CD4-positive, alpha-beta memory T cell (primary cell): ENCODE measurements at regions not wholly inside any gene's neighbourhood (a gene's known extent, or its start where the extent isn't known, plus 50 kb on each side); places are given as distances from the start of the nearest gene placed in this dataset.

ENCODE experiments used
- CTCF ChIA-PET: fragments of 350-600 bp; sonication (Branson Sonifier 250); formaldehyde crosslinking; loops from one replicate; lab custom pipeline; 2021; ENCODE audit warnings: inconsistent platforms; ENCODE audit not compliant: partially characterized antibody; lab: Charles Lee
- POLR2A ChIA-PET: fragments of 350-600 bp; sonication (Branson Sonifier 250); formaldehyde crosslinking; loops from one replicate; lab custom pipeline; 2021; ENCODE audit not compliant: partially characterized antibody; lab: Charles Lee
- DNase-seq, 5 donors: peaks; one replicate each; pipeline versions ENCODE4 v3.0.0 to v3.0.0-alpha.2; 2020 to 2022; ENCODE audit warnings: mixed read lengths in 1 of 5
- H3K27ac ChIP-seq: one replicate; pipeline ENCODE4 v1.7.0; 2013; ENCODE audit warnings: low read depth, low read length
- H3K27me3 ChIP-seq: 2 replicates; pipeline ENCODE4 v1.7.0; 2013; ENCODE audit warnings: mild to moderate bottlenecking, low read length, moderate library complexity; ENCODE audit not compliant: insufficient read depth
- H3K36me3 ChIP-seq: 2 replicates; pipeline ENCODE4 v1.7.0; 2013; ENCODE audit warnings: mild to moderate bottlenecking, low read length, moderate library complexity; ENCODE audit not compliant: insufficient read depth
- H3K4me1 ChIP-seq: 2 replicates; pipeline ENCODE4 v1.7.0; 2013; ENCODE audit warnings: mild to moderate bottlenecking, low read length, moderate library complexity; ENCODE audit not compliant: insufficient read depth
- H3K4me3 ChIP-seq, 2 donors: one replicate each; pipeline ENCODE4 v1.7.0; 2013; ENCODE audit warnings: low read length in 2 of 2, mild to moderate bottlenecking in 1 of 2
- H3K9me3 ChIP-seq, 2 donors: one replicate each; pipeline ENCODE4 v1.7.0; 2013; ENCODE audit warnings: low read length in 2 of 2, control low read depth in 1 of 2; ENCODE audit not compliant: control insufficient read depth in 1 of 2
- H3K27ac Mint-ChIP-seq, 7 donors: one replicate each; pipeline ENCODE4 v1.8.0; 2020 to 2021; ENCODE audit warnings: mixed read lengths in 7 of 7, mild to moderate bottlenecking in 6 of 7, inconsistent platforms in 3 of 7, moderate library complexity in 3 of 7
- H3K27me3 Mint-ChIP-seq, 2 donors: one replicate each; pipeline ENCODE4 v1.8.0; 2020 to 2021; ENCODE audit warnings: mixed read lengths in 2 of 2
- H3K36me3 Mint-ChIP-seq, 2 donors: one replicate each; pipeline ENCODE4 v1.8.0; 2020 to 2021; ENCODE audit warnings: mixed read lengths in 2 of 2, inconsistent platforms in 1 of 2, mild to moderate bottlenecking in 1 of 2
- H3K4me1 Mint-ChIP-seq, 4 donors: one replicate each; pipeline ENCODE4 v1.8.0; 2020 to 2021; ENCODE audit warnings: mixed read lengths in 4 of 4, mild to moderate bottlenecking in 1 of 4
- H3K4me3 Mint-ChIP-seq, 8 donors: one replicate each; pipeline ENCODE4 v1.8.0; 2020 to 2021; ENCODE audit warnings: mixed read lengths in 8 of 8, mild to moderate bottlenecking in 7 of 8, moderate library complexity in 6 of 8, inconsistent platforms in 3 of 8
- H3K9me3 Mint-ChIP-seq, 8 donors: one replicate each; pipeline ENCODE4 v1.8.0; 2020 to 2021; ENCODE audit warnings: mixed read lengths in 8 of 8, mild to moderate bottlenecking in 5 of 8, inconsistent platforms in 3 of 8, moderate library complexity in 1 of 8
- intact Hi-C: fragments of 100-400 bp; cut with micrococcal nuclease; formaldehyde crosslinking; loops from one replicate; pipeline ENCODE4 v1.15.1; 2023

- ChIA-PET POLR2A (no interaction called here), CTCF (no interaction called here)
- no peaks in the 10 kb centered on the region for H3K4me1 ChIP-seq
- Mint-ChIP-seq H3K27ac (no peak overlapping the region), H3K36me3 (no peaks in the 10 kb centered on the region), H3K27me3 (peaks cover 2 to 20% of the 10 kb centered on the region in 2 donors), H3K4me1 (no peaks in the 10 kb centered on the region), H3K9me3 (peaks cover 0 to 2% (median 0%) of the 10 kb centered on the region in 8 donors), H3K4me3 (no peak overlapping the region)
- H3K4me3 ChIP-seq, result no peak overlapping the region
- intact Hi-C loops, result no loop called here
- no peak overlapping the region for H3K27ac ChIP-seq
- H3K27me3 ChIP-seq, result no peaks in the 10 kb centered on the region
- no peak for DNase-seq
- no peaks in the 10 kb centered on the region for H3K36me3 ChIP-seq
- no peaks in the 10 kb centered on the region for H3K9me3 ChIP-seq
Measured at GRCh38 chr12:111169032-111169431, 199.9 kb downstream of the PHETA1 start.

GRCh38 chr12:111168009-111168900 lies 200.6 kb downstream of the PHETA1 start:
- intact Hi-C loops, result no loop called here
- H3K27me3 ChIP-seq, result no peaks in the 10 kb centered on the region
- H3K27ac ChIP-seq, result no peak overlapping the region
- H3K9me3 ChIP-seq, result no peaks in the 10 kb centered on the region
- no peaks in the 10 kb centered on the region for H3K4me1 ChIP-seq
- ChIA-PET CTCF (no interaction called here), POLR2A (no interaction called here)
- H3K4me3 ChIP-seq, result no peak overlapping the region
- H3K36me3 Mint-ChIP-seq, result no peaks in the 10 kb centered on the region
- H3K27ac Mint-ChIP-seq, result no peak overlapping the region
- no peaks in the 10 kb centered on the region for H3K4me1 Mint-ChIP-seq
- H3K4me3 Mint-ChIP-seq, result no peak overlapping the region
- H3K36me3 ChIP-seq, result no peaks in the 10 kb centered on the region
- H3K9me3 Mint-ChIP-seq, result peaks cover 0 to 2% (median 0%) of the 10 kb centered on the region in 8 donors
- no peak for DNase-seq
- H3K27me3 Mint-ChIP-seq, result peaks cover 0 to 22% of the 10 kb centered on the region in 2 donors

GRCh38 chr12:111166779-111167540 lies 201.9 kb downstream of the PHETA1 start:
- H3K4me1 Mint-ChIP-seq, result no peaks in the 10 kb centered on the region
- Histone ChIP-seq H3K27me3 (no peaks in the 10 kb centered on the region), H3K27ac (no peak overlapping the region), H3K9me3 (no peaks in the 10 kb centered on the region), H3K36me3 (no peaks in the 10 kb centered on the region), H3K4me3 (no peak overlapping the region), H3K4me1 (no peaks in the 10 kb centered on the region)
- no peak overlapping the region for H3K4me3 Mint-ChIP-seq
- H3K36me3 Mint-ChIP-seq, result no peaks in the 10 kb centered on the region
- peaks cover 5 to 18% of the 10 kb centered on the region in 2 donors for H3K27me3 Mint-ChIP-seq
- ChIA-PET POLR2A (no interaction called here), CTCF (no interaction called here)
- no peak overlapping the region for H3K27ac Mint-ChIP-seq
- H3K9me3 Mint-ChIP-seq, result peaks cover 0 to 2% (median 0%) of the 10 kb centered on the region in 8 donors
- intact Hi-C loops, result no loop called here
- DNase-seq, result no peak

DNA sequence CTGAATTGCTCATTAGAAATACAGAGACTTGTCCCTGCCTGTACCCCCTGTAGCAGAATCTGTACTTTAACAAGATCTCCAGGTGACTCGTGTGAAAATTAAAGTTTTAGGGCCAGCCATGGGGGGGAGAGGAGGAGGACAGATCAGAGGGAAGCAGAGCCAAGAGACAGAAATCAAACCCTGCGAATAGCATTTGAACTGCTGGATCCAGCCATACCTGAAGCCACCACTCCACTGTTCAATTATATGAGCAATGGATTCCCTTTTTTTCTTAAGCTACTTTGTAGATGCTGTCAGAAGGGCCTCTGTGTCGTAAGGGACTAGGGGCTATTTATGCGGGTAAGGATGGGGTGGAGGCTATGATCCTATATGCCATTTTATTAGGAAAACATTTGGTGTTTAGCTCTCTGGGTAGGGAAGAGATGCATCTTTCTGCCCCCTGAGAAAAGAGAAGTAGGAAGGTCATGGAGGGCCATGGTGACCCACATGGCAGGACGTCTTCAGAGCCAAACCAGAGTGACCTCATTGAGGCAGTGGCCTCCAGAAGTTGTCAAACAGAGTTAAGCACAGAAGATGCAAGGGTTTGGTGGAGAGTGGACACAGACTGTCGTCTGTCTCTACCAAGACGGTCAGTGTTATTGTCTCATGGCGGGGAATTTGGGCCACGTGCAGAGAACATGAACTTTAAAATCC lies 203.9 kb downstream of the PHETA1 start:
- Mint-ChIP-seq H3K36me3 (no peaks in the 10 kb centered on the region), H3K4me1 (no peaks in the 10 kb centered on the region), H3K27me3 (peaks cover 7 to 16% of the 10 kb centered on the region in 2 donors), H3K27ac (no peak overlapping the region), H3K4me3 (no peak overlapping the region), H3K9me3 (peaks cover 0 to 2% (median 0%) of the 10 kb centered on the region in 8 donors)
- Histone ChIP-seq H3K9me3 (no peaks in the 10 kb centered on the region), H3K36me3 (no peaks in the 10 kb centered on the region), H3K27me3 (no peaks in the 10 kb centered on the region), H3K4me1 (no peaks in the 10 kb centered on the region), H3K4me3 (no peak overlapping the region), H3K27ac (no peak overlapping the region)
- ChIA-PET CTCF (no interaction called here), POLR2A (no interaction called here)
- intact Hi-C loops, result no loop called here
- DNase-seq, result no peak

DNA sequence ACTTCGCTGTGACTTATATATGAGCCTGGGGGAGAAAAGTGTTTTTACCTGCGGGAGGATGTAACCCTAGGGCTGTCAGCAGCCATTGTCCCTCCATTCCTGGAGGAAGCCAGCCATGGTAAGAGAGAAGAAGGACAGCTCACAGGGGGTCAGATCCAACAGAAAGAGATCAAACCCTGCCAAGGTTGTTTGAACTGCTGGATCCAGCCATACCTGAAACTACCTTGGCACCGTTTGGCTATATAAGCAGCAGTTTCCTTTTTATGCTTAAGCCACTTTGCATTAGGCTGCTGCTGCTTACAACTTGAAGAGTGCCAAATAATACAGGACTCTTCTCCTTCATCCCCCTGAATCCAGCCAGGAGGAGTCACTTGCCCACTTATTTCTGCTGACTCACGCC lies 205.5 kb downstream of the PHETA1 start:
- CTCF ChIA-PET, result no interaction called here
- Mint-ChIP-seq H3K27me3 (peaks cover 7 to 10% of the 10 kb centered on the region in 2 donors), H3K36me3 (no peaks in the 10 kb centered on the region), H3K9me3 (peaks cover 0 to 2% (median 0%) of the 10 kb centered on the region in 8 donors), H3K4me3 (no peak overlapping the region), H3K4me1 (no peaks in the 10 kb centered on the region), H3K27ac (no peak overlapping the region)
- H3K4me1 ChIP-seq, result no peaks in the 10 kb centered on the region
- no peaks in the 10 kb centered on the region for H3K27me3 ChIP-seq
- intact Hi-C loops, result no loop called here
- POLR2A ChIA-PET, result no interaction called here
- no peak overlapping the region for H3K4me3 ChIP-seq
- H3K27ac ChIP-seq, result no peak overlapping the region
- no peaks in the 10 kb centered on the region for H3K36me3 ChIP-seq
- DNase-seq, result no peak
- no peaks in the 10 kb centered on the region for H3K9me3 ChIP-seq

DNA sequence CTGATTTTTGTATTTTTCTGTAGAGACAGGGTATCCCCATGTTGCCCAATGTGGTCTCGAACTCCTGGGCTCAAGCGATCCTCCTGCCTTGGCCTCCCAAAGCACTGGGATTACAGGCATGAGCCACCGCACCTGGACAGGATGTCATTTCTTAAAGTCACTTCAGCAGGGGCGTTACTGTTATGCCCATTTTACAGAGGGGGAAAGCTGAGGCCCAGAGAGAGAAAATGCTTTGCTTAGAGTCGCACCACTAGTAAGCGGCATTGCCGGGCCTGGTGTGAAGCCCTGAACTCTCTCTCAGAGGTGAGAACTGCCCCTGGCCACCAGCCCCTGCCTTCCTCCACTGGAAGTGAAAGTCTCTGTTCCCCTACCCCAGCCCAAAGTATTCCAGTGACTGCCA lies 207.0 kb downstream of the PHETA1 start:
- Mint-ChIP-seq H3K36me3 (no peaks in the 10 kb centered on the region), H3K9me3 (peaks cover 0 to 2% (median 0%) of the 10 kb centered on the region in 8 donors), H3K27ac (no peak overlapping the region), H3K27me3 (peaks cover 6 to 14% of the 10 kb centered on the region in 2 donors), H3K4me3 (no peak overlapping the region), H3K4me1 (no peaks in the 10 kb centered on the region)
- ChIA-PET POLR2A (no interaction called here), CTCF (no interaction called here)
- intact Hi-C loops, result no loop called here
- H3K27ac ChIP-seq, result no peak overlapping the region
- H3K9me3 ChIP-seq, result no peaks in the 10 kb centered on the region
- H3K4me3 ChIP-seq, result no peak overlapping the region
- no peaks in the 10 kb centered on the region for H3K27me3 ChIP-seq
- no peak for DNase-seq
- H3K4me1 ChIP-seq, result no peaks in the 10 kb centered on the region
- H3K36me3 ChIP-seq, result no peaks in the 10 kb centered on the region
